H1 (cell line): ENCODE measurements at regions not wholly inside any gene's neighbourhood (a gene's known extent, or its start where the extent isn't known, plus 50 kb on each side); places are given as distances from the start of the nearest gene placed in this dataset.

Experiments used
- ASH2L ChIP-seq: fragments of 200-600, 300-600 bp; sonication (generic); IDR thresholded peaks from one replicate; pipeline ENCODE4 v1.7.1; 2017; ENCODE audit warnings: low read length
- EGR1 ChIP-seq: IDR thresholded peaks from 2 replicates; pipeline ENCODE4 v1.6.1; 2011; ENCODE audit warnings: low read depth, low read length, borderline replicate concordance
- MAFK ChIP-seq: IDR thresholded peaks from 2 replicates; pipeline ENCODE4 v1.6.1; 2012; ENCODE audit warnings: low read depth, mild to moderate bottlenecking, improper control_type of control experiment, low read length
- RXRA ChIP-seq: IDR thresholded peaks from 2 replicates; pipeline ENCODE4 v1.6.1; 2011; ENCODE audit warnings: low read depth, mild to moderate bottlenecking, low read length, moderate library complexity; ENCODE audit not compliant: insufficient read depth
- SIRT6 ChIP-seq: IDR thresholded peaks from one replicate; pipeline ENCODE4 v1.7.1; 2012; ENCODE audit warnings: low read length, inconsistent platforms
- SIX5 ChIP-seq: IDR thresholded peaks from 2 replicates; pipeline ENCODE4 v1.6.1; 2011; ENCODE audit warnings: mild to moderate bottlenecking, low read depth, low read length

DNA sequence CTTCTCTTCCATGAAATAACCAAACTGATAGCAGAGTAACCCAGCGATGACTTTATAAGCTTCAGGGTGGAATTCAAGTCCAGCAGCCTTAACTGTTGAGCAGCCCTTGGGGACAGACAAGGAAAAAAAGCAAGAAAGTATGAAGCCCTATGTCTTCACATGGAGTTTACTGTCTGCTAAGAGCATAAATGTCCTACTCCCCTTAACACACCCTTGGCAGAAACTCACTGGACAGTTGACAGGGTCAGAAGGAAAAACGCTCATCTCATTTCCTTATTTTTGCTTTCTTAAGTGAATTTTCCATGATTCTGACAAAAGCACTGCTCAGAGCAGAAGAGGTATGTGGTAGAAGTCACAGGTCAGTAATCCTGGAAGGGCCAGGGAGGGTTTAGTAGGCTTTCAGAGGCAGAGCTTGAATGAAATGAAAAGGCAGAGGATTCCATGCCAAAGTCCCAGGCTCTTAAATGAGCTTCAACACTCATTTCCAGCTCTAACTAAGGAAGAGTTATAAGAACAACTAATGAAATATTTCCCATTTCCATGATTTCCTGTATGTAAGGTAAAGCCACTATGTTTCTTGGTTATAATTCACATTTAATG lies 683.3 kb upstream of the KLHL29 start (continued):
- TF ChIP-seq MAFK (no peak), RXRA (no peak), SIX5 (no peak), ASH2L (no peak), SIRT6 (no peak), EGR1 (no peak)
